Kidney epithelial cell (primary cell): ENCODE measurements at regions not wholly inside any gene's neighbourhood (a gene's known extent, or its start where the extent isn't known, plus 50 kb on each side); places are given as distances from the start of the nearest gene placed in this dataset.
A peak's percentile ranks its signal among the peaks of the same experiment; 100 is the strongest.

Experiments
- DNase-seq: peaks from one replicate; pipeline ENCODE4 v3.0.0-alpha.2; 2010; ENCODE audit warnings: low read depth
- H3K27me3 ChIP-seq: 2 replicates; pipeline ENCODE4 v1.6.0; 2011; ENCODE audit warnings: low read length; ENCODE audit not compliant: control insufficient read depth, insufficient read depth
- H3K36me3 ChIP-seq: 2 replicates; pipeline ENCODE4 v1.5.1; 2011; ENCODE audit warnings: low read length; ENCODE audit not compliant: control insufficient read depth, insufficient read depth
- H3K4me3 ChIP-seq: 2 replicates; pipeline ENCODE4 v1.5.1; 2011; ENCODE audit warnings: low read depth, mild to moderate bottlenecking, control low read depth, low read length
- CTCF ChIP-seq: IDR thresholded peaks from 2 replicates; pipeline ENCODE4 v1.5.1; 2011; ENCODE audit warnings: mild to moderate bottlenecking, moderate library complexity, low read length, control low read depth, inconsistent platforms; ENCODE audit not compliant: insufficient read depth, poor library complexity, severe bottlenecking

GRCh38 chr4:38317041-38317674, 346.8 kb upstream of the KLF3 start:
- Histone ChIP-seq H3K36me3 (no peaks in the 10 kb centered on the region), H3K4me3 (no peak overlapping the region), H3K27me3 (no peaks in the 10 kb centered on the region)
- no peak for DNase-seq
- TF ChIP-seq CTCF, result no peak

GRCh38 chr4:38318737-38319455, 345.1 kb upstream of the KLF3 start:
- peak; percentile 9 for TF ChIP-seq CTCF
- Histone ChIP-seq H3K27me3 (no peaks in the 10 kb centered on the region), H3K36me3 (no peaks in the 10 kb centered on the region), H3K4me3 (no peak overlapping the region)
- peak; percentile 76 for DNase-seq

- no peak for DNase-seq
- no peak overlapping the region for H3K4me3 ChIP-seq
Measured at GRCh38 chr4:38319456-38320342, 344.3 kb upstream of the KLF3 start.

GRCh38 chr4:38320343-38320695, 343.7 kb upstream of the KLF3 start:
- Histone ChIP-seq H3K27me3 (no peaks in the 10 kb centered on the region), H3K4me3 (no peak overlapping the region), H3K36me3 (no peaks in the 10 kb centered on the region)
- TF ChIP-seq CTCF, result no peak
- no peak for DNase-seq

More at GRCh38 chr4:38319456-38320342, 344.3 kb upstream of the KLF3 start:
- Histone ChIP-seq H3K36me3 (no peaks in the 10 kb centered on the region), H3K27me3 (no peaks in the 10 kb centered on the region)
- TF ChIP-seq CTCF, result peak; percentile 99

DNA sequence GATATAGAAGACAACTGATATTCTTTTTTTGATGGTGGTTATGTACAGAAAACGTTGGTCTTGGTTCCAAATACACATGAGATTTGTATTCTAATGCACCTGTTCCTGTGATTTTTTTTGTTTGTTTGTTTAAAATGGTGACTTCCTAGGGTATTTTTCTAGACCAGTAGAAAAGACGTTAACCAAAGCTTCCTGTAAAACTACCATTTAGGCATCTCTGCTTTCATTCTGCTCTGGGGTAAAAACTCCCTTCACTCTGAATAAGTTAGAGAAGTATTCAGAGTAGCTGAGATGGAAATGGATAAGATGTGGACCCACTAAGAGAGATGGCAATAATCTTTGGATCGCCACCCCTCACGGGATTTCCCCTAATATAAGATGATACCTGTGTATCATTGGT, 343.2 kb upstream of the KLF3 start:
- no peak for DNase-seq
- no peak for TF ChIP-seq CTCF
- Histone ChIP-seq H3K4me3 (no peak overlapping the region), H3K27me3 (no peaks in the 10 kb centered on the region), H3K36me3 (no peaks in the 10 kb centered on the region)
